ACC112 (cell line): ENCODE measurements at regions not wholly inside any gene's neighbourhood (a gene's known extent, or its start where the extent isn't known, plus 50 kb on each side); places are given as distances from the start of the nearest gene placed in this dataset.
"Not testable (repeated sequence)": the region's sequence is repeated elsewhere in the genome, so short reads cannot be mapped to it uniquely, and the experiment has no call there.

Experiments
- H2AFZ ChIP-seq: fragments of 200-600 bp; sonication (generic); one replicate; pipeline ENCODE4 v1.6.0; 2017; ENCODE audit warnings: antibody characterized with exemption, low read length; ENCODE audit not compliant: unreplicated experiment
- H3K27ac ChIP-seq: fragments of 200-600 bp; sonication (generic); 2 replicates; pipeline ENCODE4 v1.5.1; 2014; ENCODE audit warnings: low read depth, mild to moderate bottlenecking, antibody characterized with exemption, low read length, moderate library complexity
- H3K27me3 ChIP-seq: fragments of 200-600 bp; sonication (generic); 2 replicates; pipeline ENCODE4 v1.6.1; 2014; ENCODE audit warnings: mild to moderate bottlenecking, antibody characterized with exemption, low read length, moderate library complexity, mixed read lengths; ENCODE audit not compliant: insufficient read depth
- H3K36me3 ChIP-seq: fragments of 200-600 bp; sonication (generic); 2 replicates; pipeline ENCODE4 v1.6.1; 2016; ENCODE audit warnings: mild to moderate bottlenecking, antibody characterized with exemption, low read length, moderate library complexity, mixed read lengths; ENCODE audit not compliant: insufficient read depth
- H3K4me1 ChIP-seq: fragments of 200-600 bp; sonication (generic); one replicate; pipeline ENCODE4 v1.6.1; 2016; ENCODE audit warnings: low read length, mixed read lengths; ENCODE audit not compliant: insufficient read depth, unreplicated experiment, control insufficient read depth
- H3K4me3 ChIP-seq: fragments of 200-600 bp; sonication (generic); 2 replicates; pipeline ENCODE4 v1.5.1; 2014; ENCODE audit warnings: mild to moderate bottlenecking, low read depth, low read length
- H3K79me2 ChIP-seq: fragments of 200-600 bp; sonication (generic); one replicate; pipeline ENCODE4 v1.6.0; 2016; ENCODE audit warnings: low read length; ENCODE audit not compliant: control insufficient read depth, unreplicated experiment, insufficient read depth

DNA sequence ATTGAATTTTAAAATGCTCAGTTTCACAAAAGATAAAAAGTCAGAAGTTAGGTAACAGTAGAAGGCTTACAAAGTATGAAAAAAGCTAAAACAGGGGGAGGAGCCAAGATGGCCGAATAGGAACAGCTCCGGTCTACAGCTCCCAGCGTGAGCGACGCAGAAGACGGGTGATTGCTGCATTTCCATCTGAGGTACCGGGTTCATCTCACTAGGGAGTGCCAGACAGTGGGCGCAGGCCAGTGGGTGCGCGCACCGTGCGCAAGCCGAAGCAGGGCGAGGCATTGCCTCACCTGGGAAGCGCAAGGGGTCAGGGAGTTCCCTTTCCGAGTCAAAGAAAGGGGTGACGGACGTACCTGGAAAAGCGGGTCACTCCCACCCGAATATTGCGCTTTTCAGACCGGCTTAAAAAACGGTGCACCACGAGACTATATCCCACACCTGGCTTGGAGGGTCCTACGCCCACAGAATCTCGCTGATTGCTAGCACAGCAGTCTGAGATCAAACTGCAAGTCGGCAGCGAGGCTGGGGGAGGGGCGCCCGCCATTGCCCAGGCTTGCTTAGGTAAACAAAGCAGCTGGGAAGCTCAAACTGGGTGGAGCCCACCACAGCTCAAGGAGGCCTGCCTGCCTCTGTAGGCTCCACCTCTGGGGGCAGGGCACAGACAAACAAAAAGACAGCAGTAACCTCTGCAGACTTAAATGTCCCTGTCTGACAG is 420.6 kb downstream of the ZFHX3 start:
- H3K27ac ChIP-seq, result not testable (repeated sequence)

DNA sequence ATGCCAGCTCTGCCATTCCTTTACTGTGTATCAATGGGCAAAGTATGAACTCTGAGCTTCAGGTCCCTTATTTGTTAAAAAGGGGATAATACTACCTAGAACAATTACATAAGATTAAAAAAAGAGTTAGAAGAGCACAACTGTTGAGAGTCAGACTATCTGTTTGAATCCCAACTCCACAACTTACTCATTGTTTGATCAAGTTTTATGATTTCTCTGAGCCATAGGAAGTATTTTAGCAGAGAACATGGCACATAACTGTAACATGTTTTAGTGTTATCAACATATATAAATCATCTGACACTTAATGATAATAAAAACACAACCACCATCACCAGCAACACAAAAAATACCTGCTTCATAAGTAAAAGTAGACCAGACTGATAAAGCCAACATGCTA is 421.3 kb downstream of the ZFHX3 start:
- no peak overlapping the region for H3K4me3 ChIP-seq
- H2AFZ ChIP-seq, result no peak overlapping the region
- H3K27ac ChIP-seq, result no peak overlapping the region
- H3K27me3 ChIP-seq, result no peaks in the 10 kb centered on the region
- H3K4me1 ChIP-seq, result no peaks in the 10 kb centered on the region
- no peaks in the 10 kb centered on the region for H3K36me3 ChIP-seq
- H3K79me2 ChIP-seq, result peaks cover 2% of the 10 kb centered on the region

More for the DNA sequence above, 420.6 kb downstream of the ZFHX3 start:
- not testable (repeated sequence) for H3K4me3 ChIP-seq, H3K4me1 ChIP-seq, H3K79me2 ChIP-seq, H2AFZ ChIP-seq, H3K27me3 ChIP-seq, H3K36me3 ChIP-seq

DNA sequence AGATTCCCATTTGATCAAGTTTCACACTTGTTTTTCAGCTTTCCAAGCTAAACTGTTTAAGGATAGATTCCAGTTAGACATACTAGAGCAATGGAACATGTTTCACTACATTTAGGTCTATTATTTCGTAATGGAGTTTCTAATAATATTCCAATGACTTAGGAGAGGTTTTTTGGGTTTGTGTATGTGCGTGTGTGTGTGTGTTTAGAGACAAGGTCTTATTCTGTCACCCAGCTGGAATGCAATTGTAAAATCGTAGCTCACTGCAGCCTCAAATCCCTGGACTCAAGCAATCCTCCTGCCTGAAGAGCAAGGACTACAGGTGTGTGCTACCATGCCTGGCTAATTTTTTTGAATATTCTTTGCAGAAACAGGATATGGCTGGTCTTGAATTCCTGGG is 426.3 kb downstream of the ZFHX3 start:
- Histone ChIP-seq H3K27me3 (no peaks in the 10 kb centered on the region), H3K27ac (no peak overlapping the region), H3K36me3 (no peaks in the 10 kb centered on the region), H2AFZ (no peak overlapping the region), H3K4me3 (no peak overlapping the region), H3K79me2 (peaks cover 2% of the 10 kb centered on the region), H3K4me1 (no peaks in the 10 kb centered on the region)

DNA sequence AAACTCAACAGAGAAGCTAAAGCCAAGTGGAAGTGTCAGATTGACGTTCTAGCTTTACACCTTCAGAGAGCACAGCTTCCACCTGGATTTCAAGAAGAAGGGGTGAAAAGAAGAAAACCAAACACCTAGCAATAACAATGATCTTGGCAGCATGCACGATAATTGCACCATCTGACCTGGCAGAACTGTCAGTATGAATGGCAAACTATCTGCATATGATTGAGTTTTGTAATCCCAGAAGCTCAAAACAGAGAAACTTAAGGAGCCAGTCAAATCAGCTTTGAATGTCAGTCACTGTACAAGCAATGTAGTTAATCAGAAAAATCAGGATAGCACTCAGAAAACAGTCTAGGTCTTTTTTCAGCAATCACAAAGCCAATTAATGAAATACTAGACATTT is 427.1 kb downstream of the ZFHX3 start:
- H3K36me3 ChIP-seq, result no peaks in the 10 kb centered on the region
- no peak overlapping the region for H3K4me3 ChIP-seq
- no peaks in the 10 kb centered on the region for H3K27me3 ChIP-seq
- H3K4me1 ChIP-seq, result no peaks in the 10 kb centered on the region
- H3K27ac ChIP-seq, result no peak overlapping the region
- no peak overlapping the region for H2AFZ ChIP-seq
- H3K79me2 ChIP-seq, result peaks cover under 1% of the 10 kb centered on the region

DNA sequence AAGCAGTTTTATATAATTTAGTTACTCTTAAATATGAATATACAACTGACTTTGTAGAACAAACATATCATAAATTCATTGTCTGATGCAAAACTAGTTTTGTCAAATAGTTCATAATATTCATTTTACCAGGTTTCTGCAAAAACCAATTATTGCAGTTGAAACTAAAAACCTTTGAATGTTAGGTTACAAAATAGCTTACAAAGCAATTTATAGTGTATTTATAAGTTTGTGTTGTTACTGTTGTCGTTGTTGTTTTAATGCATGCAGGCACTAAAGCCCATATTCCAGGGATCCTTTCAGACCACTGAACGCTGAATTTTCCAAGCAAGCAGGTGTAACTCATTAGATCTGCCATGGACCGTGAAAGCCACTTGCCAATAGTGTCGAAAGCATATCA is 427.6 kb downstream of the ZFHX3 start:
- Histone ChIP-seq H3K4me1 (no peaks in the 10 kb centered on the region), H3K36me3 (no peaks in the 10 kb centered on the region), H2AFZ (no peak overlapping the region), H3K79me2 (no peaks in the 10 kb centered on the region), H3K4me3 (no peak overlapping the region), H3K27ac (no peak overlapping the region), H3K27me3 (no peaks in the 10 kb centered on the region)

DNA sequence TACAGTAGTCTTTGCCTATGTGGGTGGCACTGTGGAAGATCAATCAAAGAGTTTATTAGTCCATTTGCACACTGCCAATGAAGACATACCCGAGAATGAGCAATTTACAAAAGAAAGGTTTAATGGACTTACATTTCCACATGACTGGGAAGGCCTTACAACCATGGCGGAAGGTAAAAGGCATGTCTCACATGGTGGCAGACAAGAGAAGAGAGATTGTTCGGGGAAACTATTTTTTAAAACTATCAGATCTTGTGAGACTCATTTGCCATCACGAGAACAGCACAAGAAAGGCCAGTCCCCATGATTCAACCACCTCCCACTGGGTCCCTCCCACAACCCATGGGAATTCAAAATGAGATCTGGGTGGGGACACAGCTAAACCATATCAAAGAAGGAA is 432.1 kb downstream of the ZFHX3 start:
- H3K27ac ChIP-seq, result no peak overlapping the region
- no peaks in the 10 kb centered on the region for H3K27me3 ChIP-seq
- peaks cover 6% of the 10 kb centered on the region for H3K4me1 ChIP-seq
- no peaks in the 10 kb centered on the region for H3K79me2 ChIP-seq
- no peaks in the 10 kb centered on the region for H3K36me3 ChIP-seq
- H2AFZ ChIP-seq, result no peak overlapping the region
- H3K4me3 ChIP-seq, result no peak overlapping the region

DNA sequence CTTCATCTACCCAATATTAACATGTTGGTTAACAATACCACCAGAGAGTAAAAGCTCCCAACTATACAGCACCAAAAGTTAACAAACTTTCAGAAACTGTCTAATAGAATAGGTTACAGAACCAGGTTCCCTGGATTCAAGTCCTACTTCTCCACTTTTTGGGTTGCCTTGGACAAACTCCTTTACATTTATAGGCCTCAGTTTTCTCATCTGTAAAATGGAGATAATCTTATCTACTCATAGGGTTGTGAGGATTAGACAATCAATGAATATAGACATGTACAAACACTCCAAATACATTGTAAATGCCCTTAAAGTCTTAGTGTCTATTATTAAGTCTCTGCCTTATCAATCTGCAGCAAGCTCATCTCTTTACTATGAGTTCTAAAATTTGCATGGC is 435.2 kb downstream of the ZFHX3 start:
- H3K79me2 ChIP-seq, result no peaks in the 10 kb centered on the region
- H3K4me3 ChIP-seq, result no peak overlapping the region
- peaks cover 6% of the 10 kb centered on the region for H3K4me1 ChIP-seq
- H3K27me3 ChIP-seq, result no peaks in the 10 kb centered on the region
- no peaks in the 10 kb centered on the region for H3K36me3 ChIP-seq
- H3K27ac ChIP-seq, result no peak overlapping the region
- H2AFZ ChIP-seq, result no peak overlapping the region

DNA sequence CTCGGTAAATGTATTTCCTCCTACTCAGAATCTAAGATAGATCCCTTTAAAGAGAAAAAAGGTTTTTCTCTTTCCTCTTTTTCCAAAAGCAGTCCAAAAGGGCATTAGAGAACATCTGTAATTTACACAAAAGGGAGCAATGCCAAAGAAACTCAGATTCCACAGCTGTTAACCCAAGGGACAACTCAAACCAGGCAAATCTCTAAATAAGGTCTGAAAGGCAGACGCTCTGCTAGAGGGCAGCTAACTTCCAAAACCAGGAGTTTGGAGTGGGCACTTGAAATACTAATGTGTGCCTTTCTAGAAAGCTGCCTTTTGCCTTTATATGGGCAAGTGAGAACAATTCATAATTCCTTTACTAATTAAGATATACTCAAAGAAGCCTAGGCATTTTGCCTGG is 435.7 kb downstream of the ZFHX3 start:
- Histone ChIP-seq H3K4me3 (no peak overlapping the region), H3K27me3 (no peaks in the 10 kb centered on the region), H2AFZ (no peak overlapping the region)

DNA sequence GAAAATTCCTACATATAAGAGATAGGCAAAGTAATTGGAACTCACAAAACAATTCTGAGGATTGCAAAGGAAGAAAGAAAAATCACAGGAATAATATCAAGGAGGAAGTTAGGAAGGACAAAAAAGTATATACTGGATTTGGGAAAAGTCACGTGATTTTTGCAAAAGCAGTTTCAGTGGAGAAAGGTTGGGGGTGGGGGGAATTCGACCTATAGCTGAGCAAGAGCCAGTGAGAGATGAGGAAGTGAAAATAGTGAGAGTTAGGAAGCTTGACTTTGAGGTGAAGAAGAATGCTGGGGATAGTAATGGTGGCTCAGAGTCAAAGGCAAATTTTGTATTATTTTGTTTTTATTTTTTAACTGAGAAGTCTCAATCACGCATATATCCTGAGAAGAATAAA is 438.0 kb upstream of the PMFBP1 start:
- no peaks in the 10 kb centered on the region for H3K36me3 ChIP-seq
- H3K4me1 ChIP-seq, result peaks cover 6% of the 10 kb centered on the region
- no peaks in the 10 kb centered on the region for H3K79me2 ChIP-seq
- H3K4me3 ChIP-seq, result no peak overlapping the region
- no peak overlapping the region for H3K27ac ChIP-seq
- H3K27me3 ChIP-seq, result no peaks in the 10 kb centered on the region
- no peak overlapping the region for H2AFZ ChIP-seq

More for the DNA sequence above, 435.7 kb downstream of the ZFHX3 start:
- no peaks in the 10 kb centered on the region for H3K79me2 ChIP-seq
- H3K4me1 ChIP-seq, result peaks cover 6% of the 10 kb centered on the region
- no peaks in the 10 kb centered on the region for H3K36me3 ChIP-seq
- no peak overlapping the region for H3K27ac ChIP-seq

DNA sequence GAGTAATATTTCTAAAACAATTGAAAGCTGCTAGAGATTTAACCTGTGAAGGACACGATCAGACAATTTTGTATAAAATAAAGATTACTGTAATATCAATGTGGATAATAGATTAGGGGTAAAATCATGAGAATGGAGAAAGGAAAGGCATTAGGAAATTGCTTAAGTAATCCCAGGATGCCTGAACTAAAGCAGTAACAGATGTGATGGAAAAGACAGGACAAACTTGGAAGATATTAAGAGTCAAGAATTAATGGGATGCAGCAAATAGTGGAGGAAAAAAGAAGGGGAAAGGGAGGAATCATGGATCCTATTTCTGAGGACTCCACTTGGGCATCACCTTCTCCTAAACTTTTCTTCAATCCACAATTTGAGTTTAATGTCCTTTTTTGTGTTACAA is 437.1 kb upstream of the PMFBP1 start:
- Histone ChIP-seq H3K79me2 (no peaks in the 10 kb centered on the region), H3K4me3 (no peak overlapping the region), H3K27ac (no peak overlapping the region), H3K27me3 (no peaks in the 10 kb centered on the region), H3K4me1 (peaks cover 6% of the 10 kb centered on the region), H3K36me3 (no peaks in the 10 kb centered on the region), H2AFZ (no peak overlapping the region)

DNA sequence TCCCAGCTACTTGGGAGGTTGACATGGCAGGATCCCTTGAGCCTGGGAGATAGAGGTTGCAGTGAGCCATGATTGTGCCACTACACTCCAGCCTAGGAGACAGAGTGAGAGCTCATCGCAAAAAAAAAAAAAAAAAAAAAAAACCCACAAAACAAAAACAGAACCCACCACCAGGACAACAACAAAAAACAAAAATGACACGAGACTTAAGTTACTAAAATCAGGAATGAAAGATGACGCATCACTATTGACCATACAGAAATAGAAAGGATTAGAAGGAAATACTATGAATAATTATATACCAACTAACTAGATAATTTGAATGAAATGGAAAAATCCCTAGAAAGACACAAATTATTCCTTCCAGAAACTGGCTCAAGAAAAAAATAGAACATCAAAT is 432.4 kb upstream of the PMFBP1 start:
- Histone ChIP-seq H3K4me1 (no peaks in the 10 kb centered on the region), H3K4me3 (no peak overlapping the region), H3K36me3 (no peaks in the 10 kb centered on the region; the same call in 1 of the 2 replicates)

More for the DNA sequence above, 432.4 kb upstream of the PMFBP1 start:
- Histone ChIP-seq H3K27me3 (no peaks in the 10 kb centered on the region), H3K79me2 (no peaks in the 10 kb centered on the region), H2AFZ (no peak overlapping the region), H3K27ac (no peak overlapping the region)
